ENCODE measurements at regions not wholly inside any gene's neighbourhood (a gene's known extent, or its start where the extent isn't known, plus 50 kb on each side); places are given as distances from the start of the nearest gene placed in this dataset.

GRCh38 chr16:73426433-73427160 is 378.7 kb upstream of the ZFHX3 start:
- H3K4me3 ChIP-seq (ENCODE audit: low read depth, low read length) = no peak overlapping the region
- TF ChIP-seq CTCF (IDR thresholded peaks at IDR 0.05; ENCODE audit: insufficient read depth, low read length, missing control alignments) = no peak
- DNase-seq (ENCODE audit: low read depth, low spot score) = no peak
- CTCF ChIA-PET = no interaction called here
- POLR2A ChIA-PET = no interaction called here

- H3K4me3 ChIP-seq (ENCODE audit: low read depth, low read length) = no peak overlapping the region
- DNase-seq (ENCODE audit: low read depth, low spot score) = no peak
- POLR2A ChIA-PET = no interaction called here
- CTCF ChIA-PET = no interaction called here
- TF ChIP-seq CTCF (IDR thresholded peaks at IDR 0.05; ENCODE audit: insufficient read depth, low read length, missing control alignments) = no peak
These were observed 372.7 kb upstream of the ZFHX3 start for GRCh38 chr16:73420676-73421075.

- ChIA-PET POLR2A (no interaction called here), CTCF (no interaction called here)
- no peak for TF ChIP-seq CTCF (IDR thresholded peaks at IDR 0.05; ENCODE audit: insufficient read depth, low read length, missing control alignments)
- no peak overlapping the region for H3K4me3 ChIP-seq (ENCODE audit: low read depth, low read length)
- DNase-seq (ENCODE audit: low read depth, low spot score) = no peak
These were observed 372.3 kb upstream of the ZFHX3 start for GRCh38 chr16:73420244-73420643.

GRCh38 chr16:73418691-73419090 is 370.8 kb upstream of the ZFHX3 start:
- TF ChIP-seq CTCF (IDR thresholded peaks at IDR 0.05; ENCODE audit: insufficient read depth, low read length, missing control alignments) = no peak

GRCh38 chr16:73418051-73418450 is 370.1 kb upstream of the ZFHX3 start:
- CTCF ChIA-PET = no interaction called here
- no peak for TF ChIP-seq CTCF (IDR thresholded peaks at IDR 0.05; ENCODE audit: insufficient read depth, low read length, missing control alignments)
- no peak overlapping the region for H3K4me3 ChIP-seq (ENCODE audit: low read depth, low read length)
- POLR2A ChIA-PET = no interaction called here
- no peak for DNase-seq (ENCODE audit: low read depth, low spot score)

More at GRCh38 chr16:73418691-73419090, 370.8 kb upstream of the ZFHX3 start:
- H3K4me3 ChIP-seq (ENCODE audit: low read depth, low read length) = no peak overlapping the region
- CTCF ChIA-PET = no interaction called here
- POLR2A ChIA-PET = no interaction called here
- DNase-seq (ENCODE audit: low read depth, low spot score) = no peak

GRCh38 chr16:73415286-73415685 is 367.4 kb upstream of the ZFHX3 start:
- ChIA-PET CTCF (no interaction called here), POLR2A (no interaction called here)
- H3K4me3 ChIP-seq (ENCODE audit: low read depth, low read length) = no peak overlapping the region
- no peak for TF ChIP-seq CTCF (IDR thresholded peaks at IDR 0.05; ENCODE audit: insufficient read depth, low read length, missing control alignments)
- no peak for DNase-seq (ENCODE audit: low read depth, low spot score)

Data from AG04449 (cell line).